Neural cell (in vitro differentiated cells): ENCODE measurements at regions not wholly inside any gene's neighbourhood (a gene's known extent, or its start where the extent isn't known, plus 50 kb on each side); places are given as distances from the start of the nearest gene placed in this dataset.

ENCODE experiments used
- H2AFZ ChIP-seq: fragments of 200-600, 300-800 bp; sonication (generic), shearing (Covaris generic); 2 replicates; pipeline ENCODE4 v1.6.0; 2014; ENCODE audit warnings: low read depth, mild to moderate bottlenecking, antibody characterized with exemption, low read length, moderate library complexity
- H3F3A ChIP-seq: fragments of 200-600 bp; shearing (Covaris generic); 2 replicates; pipeline ENCODE4 v1.6.1; 2016; ENCODE audit warnings: mild to moderate bottlenecking, moderate library complexity, mixed read lengths, antibody characterized with exemption, low read length; ENCODE audit not compliant: insufficient read depth, poor library complexity, severe bottlenecking
- H3K27ac ChIP-seq: fragments of 200-600, 300-800 bp; sonication (generic), shearing (Covaris generic); 2 replicates; pipeline ENCODE4 v1.5.1; 2014; ENCODE audit warnings: mild to moderate bottlenecking, low read length, moderate library complexity
- H3K27me3 ChIP-seq: fragments of 300-800, 200-600 bp; sonication (generic), shearing (Covaris generic); 2 replicates; pipeline ENCODE4 v1.6.0; 2014; ENCODE audit warnings: mild to moderate bottlenecking, low read depth, low read length, moderate library complexity; ENCODE audit not compliant: insufficient read depth
- H3K36me3 ChIP-seq: fragments of 300-800, 200-600 bp; sonication (generic), shearing (Covaris generic); 2 replicates; pipeline ENCODE4 v1.5.1; 2014; ENCODE audit warnings: mild to moderate bottlenecking, antibody characterized with exemption, low read length, moderate library complexity; ENCODE audit not compliant: insufficient read depth
- H3K4me2 ChIP-seq: fragments of 300-800, 200-600 bp; sonication (generic), shearing (Covaris generic); 2 replicates; pipeline ENCODE4 v1.6.0; 2014; ENCODE audit warnings: mild to moderate bottlenecking, low read length
- H3K4me3 ChIP-seq: fragments of 300-800, 200-600 bp; sonication (generic), shearing (Covaris generic); 2 replicates; pipeline ENCODE4 v1.5.1; 2014; ENCODE audit warnings: mild to moderate bottlenecking, low read length, moderate library complexity
- H3K79me2 ChIP-seq: fragments of 200-600 bp; shearing (Covaris generic); replicated peaks from 2 replicates; pipeline ENCODE4 v1.6.0; 2014; ENCODE audit warnings: mild to moderate bottlenecking, low read length, moderate library complexity; ENCODE audit not compliant: insufficient read depth
- H3K9ac ChIP-seq: fragments of 300-800, 200-600 bp; sonication (generic), shearing (Covaris generic); 2 replicates; pipeline ENCODE4 v1.6.1; 2016; ENCODE audit warnings: mild to moderate bottlenecking, low read length, mixed read lengths
- H3K9me2 ChIP-seq: fragments of 200-600 bp; shearing (Covaris generic); 2 replicates; pipeline ENCODE4 v1.6.1; 2016; ENCODE audit warnings: mild to moderate bottlenecking, low read length, mixed read lengths; ENCODE audit not compliant: insufficient read depth
- H3K9me3 ChIP-seq: fragments of 200-600, 300-800 bp; sonication (generic), shearing (Covaris generic); 2 replicates; pipeline ENCODE4 v1.6.1; 2016; ENCODE audit warnings: mild to moderate bottlenecking, mixed run types, low read length, moderate library complexity, mixed read lengths
- H4K20me1 ChIP-seq: fragments of 200-600 bp; shearing (Covaris generic); 2 replicates; pipeline ENCODE4 v1.6.1; 2016; ENCODE audit warnings: mild to moderate bottlenecking, mixed run types; ENCODE audit not compliant: insufficient read depth
- CTCF ChIP-seq: fragments of 450-650 bp; IDR thresholded peaks from 2 replicates; pipeline ENCODE4 v1.5.1; 2014; ENCODE audit warnings: antibody characterized with exemption, mild to moderate bottlenecking, moderate library complexity; ENCODE audit not compliant: poor library complexity, severe bottlenecking
- EP300 ChIP-seq: fragments of 450-650 bp; conservative IDR thresholded peaks from 2 replicates; pipeline ENCODE4 v1.6.1; 2014; ENCODE audit warnings: antibody characterized with exemption, mild to moderate bottlenecking, moderate library complexity; ENCODE audit not compliant: poor library complexity, severe bottlenecking
- EZH2 ChIP-seq: fragments of 200-600, 300-800 bp; shearing (Covaris generic), sonication (generic); IDR thresholded peaks from 2 replicates; pipeline ENCODE4 v1.6.1; 2014; ENCODE audit warnings: antibody characterized with exemption, low read length, borderline replicate concordance, mild to moderate bottlenecking; ENCODE audit not compliant: insufficient read depth, poor library complexity, severe bottlenecking
- MXI1 ChIP-seq: fragments of 450-650 bp; conservative IDR thresholded peaks from 2 replicates; pipeline ENCODE4 v1.6.1; 2014; ENCODE audit warnings: antibody characterized with exemption, mild to moderate bottlenecking; ENCODE audit not compliant: poor library complexity, severe bottlenecking
- POLR2AphosphoS5 ChIP-seq: IDR thresholded peaks from 2 replicates; pipeline ENCODE4 v1.6.1; 2012
- RAD21 ChIP-seq: fragments of 450-650 bp; conservative IDR thresholded peaks from 2 replicates; pipeline ENCODE4 v1.6.1; 2014; ENCODE audit warnings: antibody characterized with exemption, mild to moderate bottlenecking, moderate library complexity
- REST ChIP-seq: IDR thresholded peaks from 2 replicates; pipeline ENCODE4 v1.6.1; 2012; ENCODE audit warnings: borderline replicate concordance
- SMC3 ChIP-seq: fragments of 450-650 bp; conservative IDR thresholded peaks from 2 replicates; pipeline ENCODE4 v1.6.1; 2014; ENCODE audit warnings: antibody characterized with exemption, mild to moderate bottlenecking, moderate library complexity; ENCODE audit not compliant: poor library complexity
- TAF1 ChIP-seq: IDR thresholded peaks from 2 replicates; pipeline ENCODE4 v1.6.1; 2012; ENCODE audit warnings: low read depth

- Histone ChIP-seq H4K20me1 (no peaks in the 10 kb centered on the region), H3K4me3 (no peak overlapping the region), H3K9ac (no peak overlapping the region), H3K9me2 (no peaks in the 10 kb centered on the region), H3K4me2 (no peak overlapping the region), H3K36me3 (no peaks in the 10 kb centered on the region), H3K9me3 (no peaks in the 10 kb centered on the region), H3K27ac (no peak overlapping the region), H2AFZ (no peak overlapping the region), H3K79me2 (no peaks in the 10 kb centered on the region), H3K27me3 (no peaks in the 10 kb centered on the region), H3F3A (no peaks in the 10 kb centered on the region)
- TF ChIP-seq TAF1 (no peak), EZH2 (no peak), EP300 (no peak), POLR2AphosphoS5 (no peak), SMC3 (no peak), CTCF (no peak), MXI1 (no peak)
These were observed 270.9 kb upstream of the SULF2 start for GRCh38 chr20:48056218-48056617.

GRCh38 chr20:48054051-48054450 lies 268.8 kb upstream of the SULF2 start:
- H3K4me2 ChIP-seq = no peak overlapping the region
- H2AFZ ChIP-seq = no peak overlapping the region
- no peaks in the 10 kb centered on the region for H3K36me3 ChIP-seq
- no peaks in the 10 kb centered on the region for H4K20me1 ChIP-seq
- H3K27me3 ChIP-seq = no peaks in the 10 kb centered on the region
- no peaks in the 10 kb centered on the region for H3K79me2 ChIP-seq
- no peak for TF ChIP-seq SMC3
- TF ChIP-seq REST = no peak
- no peak for TF ChIP-seq TAF1
- TF ChIP-seq POLR2AphosphoS5 = no peak
- TF ChIP-seq CTCF = no peak
- TF ChIP-seq EP300 = no peak
- TF ChIP-seq RAD21 = no peak
- TF ChIP-seq EZH2 = no peak
- no peak for TF ChIP-seq MXI1
- no peaks in the 10 kb centered on the region for H3K9me2 ChIP-seq
- H3K9ac ChIP-seq = no peak overlapping the region
- no peak overlapping the region for H3K27ac ChIP-seq
- no peaks in the 10 kb centered on the region for H3F3A ChIP-seq
- no peaks in the 10 kb centered on the region for H3K9me3 ChIP-seq
- H3K4me3 ChIP-seq = no peak overlapping the region
